Astrocyte (in vitro differentiated cells and primary cell): ENCODE measurements at regions not wholly inside any gene's neighbourhood (a gene's known extent, or its start where the extent isn't known, plus 50 kb on each side); places are given as distances from the start of the nearest gene placed in this dataset.

Experiments
- EZH2 ChIP-seq: IDR thresholded peaks from 2 replicates; pipeline ENCODE4 v1.6.1; 2012; ENCODE audit warnings: mild to moderate bottlenecking, low read length, inconsistent platforms; ENCODE audit not compliant: insufficient read depth
- TF ChIP-seq, protein P1 (sequence below): IDR thresholded peaks from 2 replicates; pipeline ENCODE4 v1.5.1; 2011; ENCODE audit warnings: low read depth, mild to moderate bottlenecking, inconsistent platforms, low read length, moderate library complexity; ENCODE audit not compliant: insufficient read depth

- TF ChIP-seq, protein P1, sequence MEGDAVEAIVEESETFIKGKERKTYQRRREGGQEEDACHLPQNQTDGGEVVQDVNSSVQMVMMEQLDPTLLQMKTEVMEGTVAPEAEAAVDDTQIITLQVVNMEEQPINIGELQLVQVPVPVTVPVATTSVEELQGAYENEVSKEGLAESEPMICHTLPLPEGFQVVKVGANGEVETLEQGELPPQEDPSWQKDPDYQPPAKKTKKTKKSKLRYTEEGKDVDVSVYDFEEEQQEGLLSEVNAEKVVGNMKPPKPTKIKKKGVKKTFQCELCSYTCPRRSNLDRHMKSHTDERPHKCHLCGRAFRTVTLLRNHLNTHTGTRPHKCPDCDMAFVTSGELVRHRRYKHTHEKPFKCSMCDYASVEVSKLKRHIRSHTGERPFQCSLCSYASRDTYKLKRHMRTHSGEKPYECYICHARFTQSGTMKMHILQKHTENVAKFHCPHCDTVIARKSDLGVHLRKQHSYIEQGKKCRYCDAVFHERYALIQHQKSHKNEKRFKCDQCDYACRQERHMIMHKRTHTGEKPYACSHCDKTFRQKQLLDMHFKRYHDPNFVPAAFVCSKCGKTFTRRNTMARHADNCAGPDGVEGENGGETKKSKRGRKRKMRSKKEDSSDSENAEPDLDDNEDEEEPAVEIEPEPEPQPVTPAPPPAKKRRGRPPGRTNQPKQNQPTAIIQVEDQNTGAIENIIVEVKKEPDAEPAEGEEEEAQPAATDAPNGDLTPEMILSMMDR, result no peak
- no peak for TF ChIP-seq EZH2
Measured at GRCh38 chr2:45323344-45323743, 287.7 kb downstream of the SRBD1 start.
